Loucy (cell line): ENCODE measurements at regions not wholly inside any gene's neighbourhood (a gene's known extent, or its start where the extent isn't known, plus 50 kb on each side); places are given as distances from the start of the nearest gene placed in this dataset.

ENCODE experiments used
- H2AFZ ChIP-seq: fragments of 200-600 bp; sonication (generic); 2 replicates; pipeline ENCODE4 v1.6.0; 2016; ENCODE audit warnings: antibody characterized with exemption, mild to moderate bottlenecking, low read length, moderate library complexity
- H3F3A ChIP-seq: fragments of 200-600 bp; 2 replicates; pipeline ENCODE4 v1.6.0; 2016; ENCODE audit warnings: antibody characterized with exemption, low read depth, mild to moderate bottlenecking
- H3K27me3 ChIP-seq: fragments of 200-600 bp; sonication (generic); 2 replicates; pipeline ENCODE4 v1.6.1; 2014; ENCODE audit warnings: low read length, mild to moderate bottlenecking; ENCODE audit not compliant: insufficient read depth, poor library complexity, severe bottlenecking
- H3K36me3 ChIP-seq: fragments of 200-600 bp; sonication (generic); 2 replicates; pipeline ENCODE4 v1.6.1; 2016; ENCODE audit warnings: low read length; ENCODE audit not compliant: insufficient read depth
- H3K4me1 ChIP-seq: fragments of 200-600 bp; sonication (generic); 2 replicates; pipeline ENCODE4 v1.5.1; 2014; ENCODE audit warnings: low read length, mild to moderate bottlenecking; ENCODE audit not compliant: insufficient read depth, poor library complexity, severe bottlenecking
- H3K4me2 ChIP-seq: fragments of 200-600 bp; sonication (generic); 2 replicates; pipeline ENCODE4 v1.6.0; 2014; ENCODE audit warnings: antibody characterized with exemption, low read length, low read depth, mild to moderate bottlenecking; ENCODE audit not compliant: poor library complexity, severe bottlenecking
- H3K4me3 ChIP-seq: fragments of 200-600 bp; sonication (generic); 2 replicates; pipeline ENCODE4 v1.5.1; 2014; ENCODE audit warnings: low read length, mild to moderate bottlenecking, mixed read lengths; ENCODE audit not compliant: poor library complexity, severe bottlenecking
- H3K79me2 ChIP-seq: fragments of 200-600 bp; sonication (generic); 2 replicates; pipeline ENCODE4 v1.6.1; 2014; ENCODE audit warnings: low read length; ENCODE audit not compliant: insufficient read depth
- H3K9ac ChIP-seq: fragments of 200-600 bp; sonication (generic); 2 replicates; pipeline ENCODE4 v1.6.0; 2014; ENCODE audit warnings: mild to moderate bottlenecking, low read depth, low read length, moderate library complexity; ENCODE audit not compliant: poor library complexity, severe bottlenecking
- H3K9me2 ChIP-seq: fragments of 200-600 bp; sonication (generic); replicated peaks from 2 replicates; pipeline ENCODE4 v1.6.1; 2016; ENCODE audit warnings: low read depth, low read length, mixed read lengths
- H3K9me3 ChIP-seq: fragments of 200-600 bp; sonication (generic); 2 replicates; pipeline ENCODE4 v1.6.1; 2014; ENCODE audit warnings: mild to moderate bottlenecking, antibody characterized with exemption, low read length, low read depth; ENCODE audit not compliant: insufficient read depth
- H4K20me1 ChIP-seq: fragments of 200-600 bp; sonication (generic); 2 replicates; pipeline ENCODE4 v1.6.0; 2014; ENCODE audit warnings: antibody characterized with exemption, low read length, mild to moderate bottlenecking; ENCODE audit not compliant: insufficient read depth, poor library complexity, severe bottlenecking
- CTCF ChIP-seq: fragments of 200-600 bp; sonication (generic); conservative IDR thresholded peaks from 2 replicates; pipeline ENCODE4 v1.5.1; 2014; ENCODE audit warnings: mild to moderate bottlenecking, antibody characterized with exemption, low read length
- EZH2phosphoT487 ChIP-seq: fragments of 200-600 bp; IDR thresholded peaks from 2 replicates; pipeline ENCODE4 v1.6.1; 2018; ENCODE audit warnings: antibody characterized with exemption, mild to moderate bottlenecking, moderate library complexity, borderline replicate concordance

DNA sequence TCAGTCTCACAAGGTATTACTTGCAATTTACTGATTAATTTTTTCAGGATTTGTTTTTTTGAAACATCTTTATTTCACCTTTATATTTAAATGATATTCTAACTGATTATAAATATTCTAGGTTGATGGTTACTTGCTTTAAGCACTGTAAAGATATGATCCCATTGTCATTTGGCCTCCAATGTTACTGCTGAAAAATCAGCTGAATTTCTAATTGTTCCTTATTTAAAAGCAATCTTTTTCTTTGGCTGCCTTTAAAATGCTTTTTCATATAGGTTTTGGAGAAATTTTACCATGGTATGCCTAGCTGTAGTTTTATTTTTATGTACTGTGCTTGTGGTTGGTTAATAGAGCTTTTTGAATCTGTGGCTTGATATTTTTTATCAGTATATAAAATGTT lies 275.6 kb upstream of the PPFIA2 start:
- Histone ChIP-seq H3K36me3 (no peaks in the 10 kb centered on the region), H3K9ac (no peak overlapping the region), H4K20me1 (no peaks in the 10 kb centered on the region), H3K27me3 (no peaks in the 10 kb centered on the region), H3K9me3 (no peaks in the 10 kb centered on the region), H3K9me2 (no peaks in the 10 kb centered on the region), H3K4me3 (no peak overlapping the region), H3K4me1 (no peaks in the 10 kb centered on the region), H3F3A (no peaks in the 10 kb centered on the region), H2AFZ (no peak overlapping the region), H3K79me2 (no peaks in the 10 kb centered on the region), H3K4me2 (no peak overlapping the region)
- TF ChIP-seq EZH2phosphoT487, result no peak
- no peak for TF ChIP-seq CTCF

DNA sequence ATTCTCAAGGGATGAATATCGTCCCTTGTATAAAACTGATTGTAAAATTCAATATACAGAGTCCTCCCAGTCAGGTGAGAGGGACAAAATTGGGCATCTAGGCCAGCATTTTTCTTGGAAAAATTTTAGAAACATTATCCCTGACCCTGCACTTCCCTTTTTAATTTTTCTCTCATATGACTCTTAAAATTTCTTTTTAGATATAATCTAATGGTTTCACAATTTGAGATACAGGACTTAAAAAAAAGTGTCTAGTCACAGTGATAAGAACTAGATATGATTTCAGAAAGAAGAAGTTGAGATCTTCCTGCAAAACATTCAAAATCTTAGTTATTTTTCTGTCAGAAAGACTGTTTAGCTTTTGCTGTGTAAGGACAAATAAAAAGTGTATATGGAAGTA lies 270.8 kb upstream of the PPFIA2 start:
- Histone ChIP-seq H3K9ac (no peak overlapping the region), H4K20me1 (no peaks in the 10 kb centered on the region), H3K27me3 (no peaks in the 10 kb centered on the region), H3K4me3 (no peak overlapping the region), H3K36me3 (no peaks in the 10 kb centered on the region), H3K79me2 (no peaks in the 10 kb centered on the region), H3F3A (no peaks in the 10 kb centered on the region), H3K9me2 (no peaks in the 10 kb centered on the region), H2AFZ (no peak overlapping the region), H3K4me2 (no peak overlapping the region), H3K4me1 (no peaks in the 10 kb centered on the region), H3K9me3 (no peaks in the 10 kb centered on the region)
- TF ChIP-seq CTCF (no peak), EZH2phosphoT487 (no peak)

DNA sequence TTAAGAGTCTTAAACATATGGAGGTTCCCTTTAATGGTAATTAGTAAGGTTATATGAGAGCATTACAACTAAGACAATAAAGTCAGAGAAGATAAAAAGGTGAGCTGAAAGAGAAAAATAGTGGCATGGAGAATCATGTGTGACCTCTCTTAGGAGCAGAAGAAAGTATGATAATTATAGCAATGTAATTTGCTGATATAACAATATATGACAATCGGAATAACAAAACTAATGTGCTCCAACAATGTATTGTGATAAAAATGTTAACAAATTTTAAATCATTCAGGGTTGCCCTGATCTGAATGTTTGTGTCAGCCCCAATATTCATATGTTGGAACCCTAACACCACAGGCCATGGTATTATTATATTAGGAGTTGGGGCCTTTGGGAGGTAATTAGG lies 269.6 kb upstream of the PPFIA2 start:
- H2AFZ ChIP-seq, result no peak overlapping the region
- no peaks in the 10 kb centered on the region for H3K9me3 ChIP-seq
- no peak overlapping the region for H3K9ac ChIP-seq
- no peak overlapping the region for H3K4me2 ChIP-seq
- no peaks in the 10 kb centered on the region for H3K36me3 ChIP-seq
- no peak for TF ChIP-seq CTCF
- TF ChIP-seq EZH2phosphoT487, result no peak
- H3K4me3 ChIP-seq, result no peak overlapping the region
- no peaks in the 10 kb centered on the region for H3K27me3 ChIP-seq
- H3K79me2 ChIP-seq, result no peaks in the 10 kb centered on the region
- H3K4me1 ChIP-seq, result no peaks in the 10 kb centered on the region
- H3F3A ChIP-seq, result no peaks in the 10 kb centered on the region
- H3K9me2 ChIP-seq, result no peaks in the 10 kb centered on the region
- H4K20me1 ChIP-seq, result no peaks in the 10 kb centered on the region
